Stimulated activated CD8-positive, alpha-beta memory T cell treated with anti-CD3 and anti-CD28 coated beads, Interleukin-4, amount 100 ng/mL, for 1 hour (primary cell): ENCODE measurements at regions not wholly inside any gene's neighbourhood (a gene's known extent, or its start where the extent isn't known, plus 50 kb on each side); places are given as distances from the start of the nearest gene placed in this dataset.
"Not testable (repeated sequence)": the region's sequence is repeated elsewhere in the genome, so short reads cannot be mapped to it uniquely, and the experiment has no call there.

ENCODE experiments used
- DNase-seq, 2 donors: peaks; one replicate each; pipeline ENCODE4 v3.0.0-alpha.2; 2020; ENCODE audit warnings: low read depth in 2 of 2, low spot score in 1 of 2

DNA sequence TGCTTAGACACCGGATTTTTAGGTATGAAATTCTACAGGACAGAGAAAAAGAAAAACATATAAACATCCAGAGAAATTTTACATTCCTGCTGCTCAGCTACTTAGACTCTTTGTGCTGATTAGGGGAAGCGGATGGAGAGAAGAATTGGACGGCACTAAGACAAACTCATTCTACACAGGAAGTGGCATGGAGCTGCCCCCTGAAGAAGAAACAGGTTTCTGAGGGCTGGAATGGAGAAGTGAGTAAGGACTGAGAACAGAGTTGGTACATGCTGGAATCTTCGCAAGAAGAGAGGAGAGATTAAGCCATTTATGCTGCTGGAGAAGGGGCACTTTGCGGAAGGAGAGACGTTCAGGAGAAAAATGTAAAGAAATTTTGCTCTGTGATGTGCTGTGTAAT is 253.0 kb upstream of the ERBB4 start:
- DNase-seq = no peak

DNA sequence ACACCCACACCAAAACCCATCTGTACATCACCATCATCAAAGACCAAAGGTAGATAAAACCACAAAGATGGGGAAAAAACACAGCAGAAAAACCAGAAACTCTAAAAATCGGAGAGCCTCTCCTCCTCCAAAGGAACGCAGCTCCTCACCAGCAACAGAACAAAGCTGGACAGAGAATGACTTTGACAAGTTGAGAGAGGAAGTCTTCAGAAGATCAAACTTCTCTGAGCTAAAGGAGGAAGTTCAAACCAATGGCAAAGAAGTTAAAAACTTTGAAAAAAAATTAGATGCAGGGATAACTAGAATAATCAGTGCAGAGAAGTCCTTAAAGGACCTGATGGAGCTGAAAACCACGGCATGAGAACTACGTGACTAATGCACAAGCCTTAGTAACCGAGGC is 247.5 kb upstream of the ERBB4 start:
- DNase-seq = not testable (repeated sequence)

DNA sequence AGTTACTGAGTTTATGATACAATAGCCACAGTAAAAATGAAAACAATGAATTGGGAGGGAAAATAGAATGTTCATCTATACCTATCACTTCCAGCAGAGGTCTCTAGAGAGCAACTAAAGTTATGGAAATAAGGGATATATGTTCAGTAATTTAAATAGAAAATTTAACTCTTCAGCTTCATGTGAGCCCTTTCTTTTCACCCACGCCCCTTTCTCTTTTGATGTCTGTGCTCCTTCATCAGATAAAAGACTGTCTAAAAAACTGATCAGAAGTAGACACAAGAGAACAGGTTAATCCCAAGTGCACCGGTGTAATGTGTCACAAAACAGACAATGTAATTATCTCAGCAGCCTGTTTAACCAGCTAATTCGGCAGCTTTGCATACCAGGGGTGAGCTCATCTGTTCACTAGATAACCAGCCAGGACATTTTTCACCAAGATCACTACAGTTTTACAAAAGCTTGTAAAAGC is 238.5 kb upstream of the ERBB4 start:
- DNase-seq = no peak

DNA sequence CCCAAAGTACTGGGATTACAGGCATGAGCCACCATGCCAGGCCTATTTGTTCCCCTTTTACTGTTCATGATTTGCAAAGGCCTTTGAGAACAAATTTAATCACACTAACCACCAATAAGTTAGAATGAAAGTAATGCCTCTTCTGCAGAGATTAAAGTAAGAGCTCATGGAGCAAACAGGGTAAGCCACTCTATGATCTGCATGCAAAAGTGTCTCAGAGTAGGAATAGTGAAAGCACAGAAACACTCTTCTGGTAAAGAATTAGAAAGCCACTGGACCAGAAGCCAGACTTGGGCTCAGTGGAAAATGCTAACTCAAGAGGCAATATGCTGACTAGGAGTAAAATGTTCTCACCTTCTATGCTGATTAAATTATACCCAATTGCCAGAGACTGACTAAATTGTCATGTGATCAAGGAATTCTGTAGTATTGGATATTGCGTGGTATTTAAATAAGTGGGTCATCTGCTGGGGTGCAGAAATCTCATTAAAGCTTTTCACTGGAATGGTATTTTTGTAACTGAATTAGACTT is 235.3 kb upstream of the ERBB4 start:
- no peak for DNase-seq

DNA sequence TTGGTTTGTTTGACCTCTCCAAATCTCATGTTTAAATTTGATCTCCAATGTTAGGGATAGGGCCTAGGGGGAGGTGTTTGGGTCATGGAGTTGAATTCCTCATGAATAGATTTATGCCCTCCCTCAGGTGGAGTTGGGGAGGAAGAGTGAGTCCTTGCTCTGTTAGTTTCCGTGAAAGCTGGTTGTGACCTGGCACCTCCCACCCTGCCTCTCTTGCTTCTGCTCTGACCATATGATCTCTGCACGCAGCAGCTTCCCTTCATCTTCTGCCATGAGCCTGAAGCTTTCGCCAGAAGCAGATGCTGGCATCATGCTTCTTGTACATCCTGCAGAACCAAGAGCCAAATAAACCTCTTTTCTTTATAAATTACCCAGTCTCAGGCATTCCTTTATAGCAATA is 231.6 kb upstream of the ERBB4 start:
- no peak for DNase-seq

DNA sequence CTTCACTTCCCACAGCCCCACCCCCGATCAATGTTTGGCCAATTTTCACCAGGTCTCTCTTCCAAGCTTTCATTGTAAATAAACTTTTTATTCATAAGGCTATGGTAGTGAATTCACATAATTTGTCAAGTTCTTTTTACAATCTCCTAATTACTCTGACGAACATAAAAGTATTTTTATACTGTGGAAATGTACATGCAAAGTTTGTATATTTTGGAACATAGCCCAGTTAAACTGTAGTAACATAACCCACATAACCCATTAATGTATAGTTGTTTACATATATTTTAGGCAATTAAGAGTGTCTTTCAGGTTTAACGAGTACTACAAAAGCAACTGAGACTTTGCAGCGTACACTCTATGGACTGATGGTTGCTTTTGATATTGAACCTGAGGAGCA is 228.3 kb upstream of the ERBB4 start:
- DNase-seq = no peak

DNA sequence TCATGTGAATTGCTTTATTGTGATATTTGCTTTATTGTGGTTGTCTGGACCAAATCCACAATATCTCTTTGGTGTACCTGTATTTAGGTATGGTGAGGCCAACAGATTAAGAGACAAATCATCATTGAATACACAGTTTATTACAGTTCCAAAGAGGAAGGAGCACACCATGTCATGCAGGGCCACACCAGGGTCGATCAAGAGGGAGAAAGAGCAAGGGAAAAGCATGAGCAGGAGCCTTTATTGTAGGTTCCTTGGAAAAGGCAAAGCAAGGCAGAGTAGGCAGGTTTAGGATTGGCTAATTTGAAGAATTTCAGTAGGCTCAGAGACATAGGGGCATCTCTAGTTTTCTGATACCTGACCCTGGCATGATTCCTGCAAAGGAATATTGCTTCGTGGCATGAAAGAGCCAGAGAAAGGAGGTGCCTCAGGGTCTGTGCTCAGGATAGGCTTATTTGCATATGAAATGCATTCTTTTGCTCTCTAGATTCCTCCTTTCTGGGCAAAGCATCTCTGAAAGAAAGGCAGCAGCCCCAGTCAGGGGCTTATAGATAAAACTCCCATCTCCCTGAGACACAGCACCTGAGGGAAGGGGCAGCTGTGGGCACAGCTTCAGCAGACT is 214.2 kb upstream of the ERBB4 start:
- no peak for DNase-seq

DNA sequence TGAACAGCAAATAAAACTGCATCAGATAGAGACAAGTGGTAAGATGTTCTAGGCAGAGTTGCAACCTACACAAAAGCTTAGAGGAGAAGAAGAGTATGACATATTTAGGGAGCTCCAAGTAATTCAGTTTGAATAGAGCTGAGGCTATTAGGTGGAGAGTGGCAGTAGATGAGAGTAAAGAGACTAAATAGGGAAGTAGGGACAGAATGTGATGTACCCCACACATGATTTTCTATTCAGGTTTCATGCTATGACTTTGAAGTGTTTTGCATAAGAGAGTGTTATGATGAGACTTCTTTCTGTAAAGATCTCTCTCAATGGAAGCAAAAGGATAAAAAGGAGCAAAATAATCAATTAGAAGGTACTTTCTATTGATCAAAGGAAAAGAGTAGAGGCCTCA is 206.8 kb upstream of the ERBB4 start:
- no peak for DNase-seq

DNA sequence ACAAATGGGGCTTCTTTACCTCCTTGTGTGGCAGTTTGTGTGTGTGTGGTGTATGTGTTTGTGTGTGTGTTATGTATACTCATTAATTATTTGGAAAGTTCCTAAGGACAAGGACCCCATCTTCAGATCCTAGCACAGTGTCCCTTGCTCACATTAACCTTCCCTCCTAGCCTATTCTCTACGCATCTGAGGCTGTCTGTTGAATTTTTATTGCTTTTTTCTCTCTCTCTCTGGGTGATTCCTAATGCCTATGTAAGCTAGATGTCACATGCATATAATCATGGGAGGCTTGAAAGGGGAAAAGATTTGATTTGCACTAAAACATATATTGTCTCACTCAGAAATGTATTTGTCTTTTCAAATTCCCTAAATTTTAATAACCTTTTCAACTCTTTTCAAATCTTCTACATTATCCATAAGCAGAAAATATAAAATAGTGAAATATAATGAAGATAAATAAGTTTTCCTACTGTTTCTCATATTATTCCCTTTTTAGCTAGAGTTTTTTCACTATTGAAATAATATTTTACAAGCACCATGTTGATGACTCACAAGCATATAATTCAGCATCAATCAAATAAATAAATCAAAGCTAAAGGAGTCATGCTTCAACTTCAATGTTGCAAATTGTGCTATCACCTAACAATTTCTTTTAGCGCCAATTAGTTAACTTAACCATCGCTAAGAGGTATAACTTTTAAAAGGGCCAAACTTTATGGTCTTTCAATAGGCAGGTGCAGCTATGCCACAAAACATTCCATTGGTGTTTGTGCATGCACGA is 199.0 kb upstream of the ERBB4 start:
- no peak for DNase-seq

DNA sequence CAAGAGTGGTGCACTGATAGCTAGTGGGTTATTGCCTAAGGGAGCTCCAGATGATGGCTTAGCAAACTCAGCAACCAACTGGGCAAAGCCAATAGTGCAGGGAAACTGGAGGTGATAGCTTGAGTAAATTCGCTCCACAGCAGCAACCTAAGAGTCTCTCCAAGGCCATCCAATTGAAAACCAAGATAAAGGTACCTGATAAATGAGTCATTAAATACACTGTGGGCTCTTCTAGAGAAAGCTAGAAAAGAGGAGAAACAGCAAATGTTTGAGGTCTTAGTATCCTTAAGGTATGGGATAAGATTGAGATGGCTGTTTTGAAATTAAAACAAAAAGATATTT is 197.8 kb upstream of the ERBB4 start:
- no peak for DNase-seq

DNA sequence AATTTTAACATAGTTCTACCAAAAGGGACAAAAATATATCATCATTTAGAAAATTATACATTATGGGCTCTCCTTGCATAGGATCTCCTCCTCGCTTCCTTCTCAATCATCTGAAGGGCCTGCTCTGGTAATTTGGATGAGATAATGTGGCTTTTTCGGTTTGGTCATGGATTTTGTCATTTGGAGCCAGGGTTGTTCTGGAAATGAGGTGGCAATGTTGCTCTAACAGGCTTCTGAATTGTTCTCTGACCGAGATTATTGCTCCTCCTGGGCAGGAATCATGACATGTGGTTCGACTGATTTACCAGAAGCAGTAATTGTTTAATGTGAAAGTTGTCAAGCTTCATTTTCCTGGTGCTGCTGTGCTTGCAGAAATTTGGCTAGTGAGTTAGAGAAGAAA is 194.7 kb upstream of the ERBB4 start:
- no peak for DNase-seq

DNA sequence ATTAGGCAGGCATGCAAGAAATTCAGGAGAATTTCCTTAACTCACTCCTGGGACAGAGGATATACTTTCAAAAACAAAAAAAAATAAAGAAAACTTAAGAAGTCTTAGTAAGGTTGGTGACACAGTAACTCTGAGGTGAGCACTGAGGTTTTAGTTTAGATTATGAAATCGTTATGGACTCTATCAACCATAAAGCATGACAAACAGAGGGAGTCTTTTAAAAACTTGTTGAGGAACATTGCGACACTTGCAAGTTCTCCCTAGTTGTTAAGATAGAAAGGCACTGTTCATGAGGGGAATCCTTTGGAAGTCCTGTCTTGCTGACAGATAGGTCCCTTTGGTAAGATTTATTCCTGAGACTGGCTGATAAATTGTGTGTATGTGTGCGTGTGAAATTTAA is 194.3 kb upstream of the ERBB4 start:
- DNase-seq = no peak

DNA sequence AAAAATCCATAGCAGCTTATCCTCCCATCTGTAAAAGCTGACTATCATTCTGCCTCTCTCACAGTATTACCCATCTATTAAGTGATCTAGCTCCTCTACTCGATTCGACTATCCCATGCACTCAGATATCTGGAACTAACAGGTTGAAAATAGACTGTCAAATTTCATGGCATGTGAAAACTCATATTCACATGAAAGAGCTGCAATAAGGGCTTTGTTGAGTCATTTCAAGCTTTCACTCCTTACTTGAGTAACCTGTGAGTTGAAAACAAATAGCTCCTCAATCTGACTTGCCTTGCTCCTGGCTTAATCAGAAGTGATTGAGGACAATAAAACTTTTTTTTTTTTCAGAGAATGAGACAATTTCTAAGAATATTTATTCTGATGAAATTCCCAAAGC is 192.4 kb upstream of the ERBB4 start:
- DNase-seq = no peak

DNA sequence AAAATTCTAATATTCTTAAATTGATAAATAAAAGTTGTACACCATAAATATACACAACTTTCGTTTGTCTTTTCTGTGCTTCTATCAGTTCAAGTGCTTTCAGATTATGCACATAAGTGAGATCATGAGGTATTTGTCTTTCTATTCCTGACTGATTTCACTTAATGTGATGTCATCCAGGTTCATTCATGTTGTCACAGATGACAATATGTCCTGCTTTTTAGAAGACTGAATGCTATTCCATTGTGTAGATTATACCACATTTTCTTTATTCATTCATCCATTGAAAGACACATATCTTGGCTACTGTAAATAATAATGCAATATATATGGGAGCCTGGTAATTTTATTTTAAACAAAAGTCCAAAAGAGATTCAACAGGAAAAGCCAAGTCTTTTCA is 190.1 kb upstream of the ERBB4 start:
- no peak for DNase-seq

DNA sequence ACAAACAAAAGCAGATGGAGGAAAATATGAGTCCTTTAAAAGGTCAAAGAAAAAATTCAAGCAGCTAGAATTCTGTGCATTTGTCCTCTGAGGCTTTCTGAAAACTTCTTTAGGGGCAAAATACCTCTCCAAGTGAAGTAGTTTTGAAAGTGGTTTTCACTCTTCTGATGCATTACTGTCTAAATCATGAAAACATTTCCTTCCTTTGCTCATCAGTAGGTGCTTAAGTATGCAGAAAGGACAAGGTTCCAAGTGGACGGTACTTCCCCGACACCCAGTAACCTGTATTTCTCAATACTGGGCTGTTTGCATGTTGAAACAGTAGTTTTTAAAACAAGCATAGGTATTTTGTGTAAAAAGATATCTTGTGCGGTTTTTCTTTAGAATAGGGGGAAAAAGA is 189.1 kb upstream of the ERBB4 start:
- DNase-seq = no peak

DNA sequence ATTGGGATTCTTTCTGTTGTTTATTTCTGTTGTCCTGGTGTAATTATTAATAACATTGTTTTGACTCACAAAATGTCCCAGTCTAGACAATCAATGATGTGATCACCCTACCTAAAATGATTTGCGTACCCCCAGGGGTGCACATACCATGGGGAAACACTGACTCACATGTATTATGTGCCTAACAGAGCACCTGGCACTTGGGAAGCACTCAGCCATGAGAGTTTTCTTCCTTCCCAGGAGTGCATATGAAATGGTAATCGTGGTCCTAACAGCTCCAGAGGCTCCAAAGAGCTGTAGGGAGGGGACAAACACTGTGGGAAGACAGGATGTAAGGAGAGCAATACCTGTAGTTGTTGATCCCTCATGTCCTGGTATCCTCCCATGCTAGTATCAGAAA is 187.8 kb upstream of the ERBB4 start:
- DNase-seq = no peak

DNA sequence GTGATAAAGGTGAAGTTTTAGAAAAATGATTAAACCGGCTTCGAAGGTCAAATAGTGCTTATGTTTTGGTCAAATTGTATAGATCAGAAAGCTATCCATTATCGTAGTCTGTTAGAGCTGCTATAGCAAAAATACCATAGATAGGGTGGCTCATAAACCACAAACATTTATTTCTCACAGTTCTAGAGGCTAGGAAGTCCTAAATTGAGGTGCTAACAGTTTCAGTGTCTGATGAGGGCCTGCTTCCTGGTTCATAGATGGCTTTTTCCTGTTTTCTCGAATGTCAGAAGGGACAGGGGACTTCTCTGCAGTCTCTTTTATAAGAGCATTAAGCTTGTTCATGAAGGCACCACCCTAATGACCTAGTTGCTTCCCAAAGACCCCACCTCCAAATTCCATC is 186.6 kb upstream of the ERBB4 start:
- no peak for DNase-seq

DNA sequence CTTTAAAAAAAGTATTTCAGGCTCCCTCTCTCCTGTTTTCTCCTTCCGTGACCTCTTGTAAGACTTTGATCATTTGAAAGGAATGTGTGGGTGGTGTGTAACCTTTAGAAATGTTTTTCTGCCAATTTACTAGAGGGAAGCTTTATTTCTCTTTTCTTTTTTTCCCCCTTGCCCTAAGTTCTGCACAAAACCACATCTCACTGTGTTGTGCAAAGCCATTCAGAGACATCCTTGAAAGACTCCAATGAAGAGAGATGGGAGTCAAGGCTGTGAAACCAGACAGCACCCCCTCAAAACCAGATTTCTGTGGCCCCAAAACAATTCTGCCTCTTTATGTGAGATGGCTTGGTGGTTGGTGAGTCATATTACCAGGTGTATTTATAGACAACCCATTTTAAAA is 184.6 kb upstream of the ERBB4 start:
- no peak for DNase-seq

DNA sequence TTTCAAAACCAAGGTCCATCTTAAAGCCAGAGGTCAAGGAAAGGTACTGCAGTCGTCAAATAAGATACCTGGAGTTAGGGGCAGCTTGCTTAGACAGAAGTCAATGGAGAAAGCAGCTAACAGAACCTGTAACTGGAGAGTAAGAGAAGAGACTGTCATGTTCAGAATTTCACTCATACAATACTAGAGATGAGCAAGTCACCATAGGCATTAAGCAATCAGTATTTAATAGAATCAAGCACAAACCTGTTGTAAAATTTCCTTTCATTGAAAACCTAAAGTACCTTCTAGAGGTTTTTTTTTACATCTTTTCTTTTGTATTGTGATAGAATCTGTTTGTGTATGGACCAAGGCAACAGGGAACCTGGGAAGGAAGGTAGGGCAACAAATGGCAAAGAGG is 183.4 kb upstream of the ERBB4 start:
- no peak for DNase-seq

DNA sequence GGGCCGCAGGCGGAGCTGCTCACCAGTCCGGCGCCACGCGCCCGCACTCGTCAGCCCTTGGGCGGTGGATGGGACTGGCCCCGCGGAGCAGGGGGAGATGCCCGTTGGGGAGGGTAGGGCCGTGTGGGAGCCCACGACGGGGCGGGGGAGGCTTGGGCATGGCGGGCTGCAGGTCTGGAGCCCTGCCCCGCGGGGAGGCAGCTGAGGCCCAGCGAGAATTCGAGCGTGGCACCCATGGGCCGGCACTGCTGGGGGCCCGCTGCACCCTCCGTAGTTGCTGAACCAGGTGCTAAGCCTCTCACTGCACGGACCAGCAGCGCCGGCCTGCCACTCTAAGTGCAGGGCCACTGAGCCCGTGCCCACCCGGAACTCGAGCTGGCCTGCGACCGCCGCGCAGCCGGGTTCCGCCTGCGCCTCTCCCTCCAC is 182.4 kb upstream of the ERBB4 start:
- no peak for DNase-seq

DNA sequence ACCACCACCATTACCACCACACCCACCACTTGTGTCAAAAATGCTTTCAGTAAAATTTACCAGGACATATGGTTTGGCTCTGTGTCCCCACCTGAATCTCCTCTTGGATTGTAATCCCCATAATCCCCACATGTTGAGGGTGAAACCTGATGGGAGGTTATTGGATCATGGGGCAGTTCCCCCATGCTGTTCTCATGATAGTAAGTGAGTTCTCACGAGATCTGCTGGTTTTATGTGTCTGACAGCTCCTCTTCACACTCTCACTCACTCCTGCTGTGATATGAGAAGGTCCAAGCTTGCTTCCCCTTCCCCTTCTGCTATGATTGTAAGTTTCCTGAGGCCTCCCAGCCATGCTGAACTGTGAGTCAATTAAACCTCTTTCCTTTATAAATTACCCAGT is 176.8 kb upstream of the ERBB4 start:
- DNase-seq = not testable (repeated sequence)

DNA sequence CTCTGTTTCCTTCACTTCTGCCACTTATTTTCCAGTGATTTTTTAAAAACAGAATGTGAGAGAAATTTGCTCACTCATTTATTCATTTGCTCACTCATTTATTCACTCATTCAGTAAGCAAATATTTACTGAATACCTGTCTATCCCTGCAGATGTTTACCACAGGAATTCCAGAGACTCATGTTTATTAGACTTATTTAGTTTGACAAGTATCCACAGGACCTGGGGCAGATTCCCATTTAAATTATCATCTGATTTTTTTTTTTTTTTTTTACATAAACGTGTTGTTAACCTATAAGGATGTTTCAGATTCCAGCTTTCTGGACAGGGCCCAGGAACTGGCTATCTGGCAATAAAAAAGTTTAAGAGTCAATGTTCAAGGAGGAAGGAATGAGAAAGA is 175.1 kb upstream of the ERBB4 start:
- DNase-seq = no peak

DNA sequence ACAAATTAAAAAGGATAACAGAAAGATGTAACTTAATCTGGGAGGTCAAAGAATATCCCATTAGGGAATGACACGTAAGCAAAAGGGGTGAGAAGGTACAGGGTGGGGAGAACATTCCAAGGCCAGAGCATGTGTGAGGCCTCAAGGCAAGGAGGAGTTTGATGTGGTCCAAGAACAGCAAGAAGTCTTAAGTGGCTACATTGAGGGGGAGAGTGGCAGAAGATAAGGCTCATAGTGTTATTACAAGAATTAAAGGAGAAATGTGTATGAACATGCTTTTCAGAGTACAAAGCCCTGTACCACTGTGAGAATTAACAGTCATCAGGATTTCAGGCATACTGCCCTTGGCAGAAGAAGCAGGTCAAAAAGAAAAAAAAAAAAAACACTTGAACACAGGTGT is 174.4 kb upstream of the ERBB4 start:
- no peak for DNase-seq
